ENCODE measurements at regions not wholly inside any gene's neighbourhood (a gene's known extent, or its start where the extent isn't known, plus 50 kb on each side); places are given as distances from the start of the nearest gene placed in this dataset.

- no peak overlapping the region for H3K4me3 ChIP-seq (ENCODE audit: low read depth, low read length)
- TF ChIP-seq, protein P1, sequence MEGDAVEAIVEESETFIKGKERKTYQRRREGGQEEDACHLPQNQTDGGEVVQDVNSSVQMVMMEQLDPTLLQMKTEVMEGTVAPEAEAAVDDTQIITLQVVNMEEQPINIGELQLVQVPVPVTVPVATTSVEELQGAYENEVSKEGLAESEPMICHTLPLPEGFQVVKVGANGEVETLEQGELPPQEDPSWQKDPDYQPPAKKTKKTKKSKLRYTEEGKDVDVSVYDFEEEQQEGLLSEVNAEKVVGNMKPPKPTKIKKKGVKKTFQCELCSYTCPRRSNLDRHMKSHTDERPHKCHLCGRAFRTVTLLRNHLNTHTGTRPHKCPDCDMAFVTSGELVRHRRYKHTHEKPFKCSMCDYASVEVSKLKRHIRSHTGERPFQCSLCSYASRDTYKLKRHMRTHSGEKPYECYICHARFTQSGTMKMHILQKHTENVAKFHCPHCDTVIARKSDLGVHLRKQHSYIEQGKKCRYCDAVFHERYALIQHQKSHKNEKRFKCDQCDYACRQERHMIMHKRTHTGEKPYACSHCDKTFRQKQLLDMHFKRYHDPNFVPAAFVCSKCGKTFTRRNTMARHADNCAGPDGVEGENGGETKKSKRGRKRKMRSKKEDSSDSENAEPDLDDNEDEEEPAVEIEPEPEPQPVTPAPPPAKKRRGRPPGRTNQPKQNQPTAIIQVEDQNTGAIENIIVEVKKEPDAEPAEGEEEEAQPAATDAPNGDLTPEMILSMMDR (IDR thresholded peaks at IDR 0.05; ENCODE audit: borderline replicate concordance, insufficient read depth, low read depth, low read length): no peak
These were observed 99.9 kb upstream of the MAP1LC3B2 start for GRCh38 chr12:116459011-116459875.

GRCh38 chr12:116459916-116460663 lies 99.1 kb upstream of the MAP1LC3B2 start:
- H3K4me3 ChIP-seq (ENCODE audit: low read depth, low read length): no peak overlapping the region
- TF ChIP-seq, protein P1 (IDR thresholded peaks at IDR 0.05; ENCODE audit: borderline replicate concordance, insufficient read depth, low read depth, low read length): no peak

GRCh38 chr12:116461060-116461459 lies 98.1 kb upstream of the MAP1LC3B2 start:
- TF ChIP-seq, protein P1 (IDR thresholded peaks at IDR 0.05; ENCODE audit: borderline replicate concordance, insufficient read depth, low read depth, low read length): no peak
- H3K4me3 ChIP-seq (ENCODE audit: low read depth, low read length): no peak overlapping the region

GRCh38 chr12:116463366-116463765 lies 95.8 kb upstream of the MAP1LC3B2 start:
- TF ChIP-seq, protein P1 (IDR thresholded peaks at IDR 0.05; ENCODE audit: borderline replicate concordance, insufficient read depth, low read depth, low read length): no peak
- no peak overlapping the region for H3K4me3 ChIP-seq (ENCODE audit: low read depth, low read length)

DNA sequence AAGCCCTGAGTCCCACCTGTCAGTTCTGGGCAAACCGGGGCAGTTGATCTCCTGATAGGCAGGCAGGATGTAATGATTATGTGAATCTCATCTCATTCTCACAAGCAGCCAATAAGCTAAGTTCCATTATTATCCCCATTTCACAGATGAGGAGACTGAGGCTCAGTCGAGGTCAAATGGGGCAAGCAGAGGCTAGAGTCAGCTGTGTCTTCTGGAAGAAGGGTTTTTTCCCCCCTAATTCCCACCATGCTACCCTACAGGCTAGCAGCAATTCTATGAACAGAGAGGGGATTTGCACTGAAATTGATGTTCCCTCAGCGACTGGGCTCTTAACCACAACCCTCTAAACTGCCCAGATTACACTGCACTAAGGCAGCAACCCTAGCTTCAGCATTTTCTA lies 93.8 kb upstream of the MAP1LC3B2 start:
- TF ChIP-seq, protein P1 (IDR thresholded peaks at IDR 0.05; ENCODE audit: borderline replicate concordance, insufficient read depth, low read depth, low read length): no peak

DNA sequence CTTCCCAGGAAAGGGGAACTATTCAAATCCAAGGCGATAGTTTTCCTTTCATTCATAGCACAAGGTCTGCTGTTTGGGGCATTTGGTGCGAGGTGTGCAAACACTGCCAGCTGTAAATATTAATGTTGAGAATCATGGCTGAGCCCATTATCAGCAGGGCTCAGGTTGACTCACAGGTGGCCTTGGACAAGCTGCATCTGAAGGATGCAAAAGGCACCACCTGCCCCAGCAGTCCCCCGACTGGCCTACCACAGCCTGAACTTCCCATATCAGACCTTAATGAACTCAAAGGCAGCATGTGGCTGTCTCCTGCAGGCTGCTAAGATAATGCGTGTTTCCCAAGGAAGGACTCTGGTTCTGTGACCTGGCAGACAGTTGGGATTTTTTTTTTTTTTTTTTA lies 93.3 kb upstream of the MAP1LC3B2 start:
- TF ChIP-seq, protein P1 (IDR thresholded peaks at IDR 0.05; ENCODE audit: borderline replicate concordance, insufficient read depth, low read depth, low read length): no peak
- no peak overlapping the region for H3K4me3 ChIP-seq (ENCODE audit: low read depth, low read length)

More for the DNA sequence above, 93.8 kb upstream of the MAP1LC3B2 start:
- H3K4me3 ChIP-seq (ENCODE audit: low read depth, low read length): no peak overlapping the region

Data from GM12875 (cell line).